ENCODE measurements at regions not wholly inside any gene's neighbourhood (a gene's known extent, or its start where the extent isn't known, plus 50 kb on each side); places are given as distances from the start of the nearest gene placed in this dataset.

GRCh38 chr3:7913283-7913682, 588.3 kb upstream of the LMCD1 start:
- in situ Hi-C loops (cut with HindIII; ENCODE audit: low pct_ligation_motif_present, low sequenced_read_pairs), result no loop called here
- DNase-seq, result no peak
- no peak for TF ChIP-seq CTCF (IDR thresholded peaks at IDR 0.05; ENCODE audit: low read depth, low read length, missing control alignments)
- Histone ChIP-seq H3K27me3 (replicated peaks) (no peaks in the 10 kb centered on the region), H3K4me3 (ENCODE audit: low read depth, low read length) (no peak overlapping the region), H3K27ac (no peak overlapping the region), H3K36me3 (replicated peaks) (no peaks in the 10 kb centered on the region)

GRCh38 chr3:7915356-7915755, 586.3 kb upstream of the LMCD1 start:
- TF ChIP-seq CTCF (IDR thresholded peaks at IDR 0.05; ENCODE audit: low read depth, low read length, missing control alignments), result no peak
- Histone ChIP-seq H3K27ac (no peak overlapping the region), H3K27me3 (replicated peaks) (no peaks in the 10 kb centered on the region), H3K36me3 (replicated peaks) (no peaks in the 10 kb centered on the region), H3K4me3 (ENCODE audit: low read depth, low read length) (no peak overlapping the region)
- in situ Hi-C loops (cut with HindIII; ENCODE audit: low pct_ligation_motif_present, low sequenced_read_pairs), result no loop called here
- no peak for DNase-seq

- in situ Hi-C loops (cut with HindIII; ENCODE audit: low pct_ligation_motif_present, low sequenced_read_pairs), result no loop called here
- Histone ChIP-seq H3K27ac (no peak overlapping the region), H3K27me3 (replicated peaks) (no peaks in the 10 kb centered on the region), H3K4me3 (ENCODE audit: low read depth, low read length) (no peak overlapping the region), H3K36me3 (replicated peaks) (no peaks in the 10 kb centered on the region)
- DNase-seq, result no peak
- no peak for TF ChIP-seq CTCF (IDR thresholded peaks at IDR 0.05; ENCODE audit: low read depth, low read length, missing control alignments)
Measured at GRCh38 chr3:7917443-7918151, 584.0 kb upstream of the LMCD1 start.

GRCh38 chr3:7920211-7920610, 581.4 kb upstream of the LMCD1 start:
- no peak for TF ChIP-seq CTCF (IDR thresholded peaks at IDR 0.05; ENCODE audit: low read depth, low read length, missing control alignments)
- in situ Hi-C loops (cut with HindIII; ENCODE audit: low pct_ligation_motif_present, low sequenced_read_pairs), result no loop called here
- H3K4me3 ChIP-seq (ENCODE audit: low read depth, low read length), result no peak overlapping the region
- no peaks in the 10 kb centered on the region for H3K27me3 ChIP-seq (replicated peaks)
- no peak overlapping the region for H3K27ac ChIP-seq
- no peak for DNase-seq
- no peaks in the 10 kb centered on the region for H3K36me3 ChIP-seq (replicated peaks)

GRCh38 chr3:7924228-7924627, 577.4 kb upstream of the LMCD1 start:
- no peak for DNase-seq
- TF ChIP-seq CTCF (IDR thresholded peaks at IDR 0.05; ENCODE audit: low read depth, low read length, missing control alignments), result no peak
- H3K36me3 ChIP-seq (replicated peaks), result no peaks in the 10 kb centered on the region
- in situ Hi-C loops (cut with HindIII; ENCODE audit: low pct_ligation_motif_present, low sequenced_read_pairs), result no loop called here
- H3K27ac ChIP-seq, result no peak overlapping the region
- H3K4me3 ChIP-seq (ENCODE audit: low read depth, low read length), result no peak overlapping the region
- H3K27me3 ChIP-seq (replicated peaks), result no peaks in the 10 kb centered on the region

GRCh38 chr3:7927015-7927414, 574.6 kb upstream of the LMCD1 start:
- H3K36me3 ChIP-seq (replicated peaks), result no peaks in the 10 kb centered on the region
- no peak for TF ChIP-seq CTCF (IDR thresholded peaks at IDR 0.05; ENCODE audit: low read depth, low read length, missing control alignments)
- H3K27ac ChIP-seq, result no peak overlapping the region
- in situ Hi-C loops (cut with HindIII; ENCODE audit: low pct_ligation_motif_present, low sequenced_read_pairs), result no loop called here
- no peak for DNase-seq
- no peak overlapping the region for H3K4me3 ChIP-seq (ENCODE audit: low read depth, low read length)
- H3K27me3 ChIP-seq (replicated peaks), result no peaks in the 10 kb centered on the region

Measured in brain microvascular endothelial cell (primary cell).